Smooth muscle cell (in vitro differentiated cells): ENCODE measurements at regions not wholly inside any gene's neighbourhood (a gene's known extent, or its start where the extent isn't known, plus 50 kb on each side); places are given as distances from the start of the nearest gene placed in this dataset.

Source experiments
- DNase-seq: peaks from one replicate; lab custom pipeline; 2025; ENCODE audit not compliant: unreplicated experiment; lab: John Stamatoyannopoulos, UW
- H2AFZ ChIP-seq: fragments of 200-600 bp; sonication (generic); 2 replicates; pipeline ENCODE4 v1.6.0; 2016; ENCODE audit warnings: antibody characterized with exemption, low read depth, mild to moderate bottlenecking
- H3F3A ChIP-seq: fragments of 200-600 bp; sonication (generic); 2 replicates; pipeline ENCODE4 v1.6.0; 2017; ENCODE audit warnings: antibody characterized with exemption, low read depth
- H3K27ac ChIP-seq: fragments of 200-600 bp; sonication (generic); 2 replicates; pipeline ENCODE4 v1.5.1; 2016; ENCODE audit warnings: low read depth, mild to moderate bottlenecking
- H3K27me3 ChIP-seq: fragments of 200-600 bp; sonication (generic); 2 replicates; pipeline ENCODE4 v1.6.1; 2016; ENCODE audit warnings: low read depth, mild to moderate bottlenecking
- H3K36me3 ChIP-seq: fragments of 200-600 bp; sonication (generic); 2 replicates; pipeline ENCODE4 v1.5.1; 2016; ENCODE audit warnings: low read depth
- H3K4me1 ChIP-seq: fragments of 200-600 bp; sonication (generic); 2 replicates; pipeline ENCODE4 v1.5.1; 2016; ENCODE audit warnings: low read depth
- H3K4me2 ChIP-seq: fragments of 200-600 bp; sonication (generic); 2 replicates; pipeline ENCODE4 v1.6.0; 2016; ENCODE audit warnings: mild to moderate bottlenecking
- H3K4me3 ChIP-seq: fragments of 200-600 bp; sonication (generic); 2 replicates; pipeline ENCODE4 v1.5.1; 2016; ENCODE audit warnings: mild to moderate bottlenecking
- H3K79me2 ChIP-seq: fragments of 200-600 bp; sonication (generic); 2 replicates; pipeline ENCODE4 v1.6.0; 2016; ENCODE audit warnings: low read depth, mild to moderate bottlenecking
- H3K9ac ChIP-seq: fragments of 200-600 bp; sonication (generic); 2 replicates; pipeline ENCODE4 v1.6.0; 2016; ENCODE audit warnings: low read depth
- H3K9me3 ChIP-seq: fragments of 200-600 bp; sonication (generic); replicated peaks from 2 replicates; pipeline ENCODE4 v1.5.1; 2016; ENCODE audit warnings: low read depth
- H4K20me1 ChIP-seq: fragments of 200-600 bp; sonication (generic); 2 replicates; pipeline ENCODE4 v1.6.0; 2016; ENCODE audit warnings: low read depth
- CTCF ChIP-seq: fragments of 200-600 bp; sonication (generic); IDR thresholded peaks from 2 replicates; pipeline ENCODE4 v1.5.1; 2017; ENCODE audit warnings: borderline replicate concordance, mild to moderate bottlenecking, antibody characterized with exemption; ENCODE audit not compliant: insufficient read depth, poor library complexity, severe bottlenecking
- WGBS: methylation state at CpG from one replicate; pipeline ENCODE4 v1.1.7; 2016; ENCODE audit warnings: low lambda C conversion rate; 5-methylcytosine and 5-hydroxymethylcytosine counted together

GRCh38 chr12:94873734-94874517 lies 129.6 kb downstream of the NDUFA12 start:
- Histone ChIP-seq H3F3A (no peaks in the 10 kb centered on the region), H3K27ac (no peak overlapping the region), H3K4me2 (peak overlapping the region; percentile 92), H4K20me1 (no peaks in the 10 kb centered on the region), H3K79me2 (peaks cover 45% of the 10 kb centered on the region), H3K9ac (peak overlapping the region; percentile 56), H3K4me3 (peak overlapping the region; percentile 63), H3K36me3 (no peaks in the 10 kb centered on the region), H2AFZ (peak overlapping the region; percentile 92), H3K9me3 (no peaks in the 10 kb centered on the region), H3K27me3 (no peaks in the 10 kb centered on the region), H3K4me1 (peaks cover 3% of the 10 kb centered on the region)
- DNase-seq = no peak
- WGBS = 17% methylated on average over 31 of the region's 64 CpGs
- TF ChIP-seq CTCF = no peak

GRCh38 chr12:94872971-94873733 lies 130.3 kb downstream of the NDUFA12 start:
- peak overlapping the region; percentile 92 for H3K4me2 ChIP-seq
- DNase-seq = no peak

DNA sequence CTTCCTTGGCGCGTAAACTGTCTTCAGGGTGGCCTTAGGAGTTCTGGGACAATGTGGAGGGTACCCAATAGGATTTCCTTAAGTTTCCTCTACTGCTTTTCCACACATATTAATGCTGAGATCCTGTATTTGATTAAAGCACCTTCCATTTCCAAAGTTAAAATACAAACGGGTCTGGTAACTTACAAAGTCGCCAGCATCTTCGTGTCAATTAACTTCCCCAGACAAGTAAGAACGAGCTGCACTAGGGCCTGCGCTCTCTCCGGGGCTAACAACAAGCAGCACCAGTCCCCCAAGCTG lies 130.9 kb downstream of the NDUFA12 start:
- Histone ChIP-seq H3K4me2 (peak overlapping the region; percentile 92), H3K27me3 (no peaks in the 10 kb centered on the region), H3K9ac (peak overlapping the region; percentile 62), H3K27ac (no peak overlapping the region), H4K20me1 (no peaks in the 10 kb centered on the region), H3F3A (no peaks in the 10 kb centered on the region), H2AFZ (peak overlapping the region; percentile 26), H3K4me3 (peak overlapping the region; percentile 63), H3K36me3 (no peaks in the 10 kb centered on the region), H3K79me2 (peaks cover 57% of the 10 kb centered on the region), H3K4me1 (peaks cover 3% of the 10 kb centered on the region), H3K9me3 (no peaks in the 10 kb centered on the region)
- 30% methylated on average over 8 of the region's 8 CpGs for WGBS
- DNase-seq = no peak
- no peak for TF ChIP-seq CTCF

More at GRCh38 chr12:94872971-94873733, 130.3 kb downstream of the NDUFA12 start:
- Histone ChIP-seq H4K20me1 (no peaks in the 10 kb centered on the region), H3K79me2 (peaks cover 52% of the 10 kb centered on the region), H3F3A (no peaks in the 10 kb centered on the region), H3K4me1 (peaks cover 3% of the 10 kb centered on the region), H3K9me3 (no peaks in the 10 kb centered on the region), H3K9ac (peak overlapping the region; percentile 62), H3K27me3 (no peaks in the 10 kb centered on the region), H3K36me3 (no peaks in the 10 kb centered on the region), H2AFZ (peak overlapping the region; percentile 26), H3K27ac (no peak overlapping the region), H3K4me3 (peak overlapping the region; percentile 63)
- WGBS = 3% methylated on average over 39 of the region's 80 CpGs
- no peak for TF ChIP-seq CTCF
